ENCODE measurements at regions not wholly inside any gene's neighbourhood (a gene's known extent, or its start where the extent isn't known, plus 50 kb on each side); places are given as distances from the start of the nearest gene placed in this dataset.
"Not testable (repeated sequence)": the region's sequence is repeated elsewhere in the genome, so short reads cannot be mapped to it uniquely, and the experiment has no call there.

DNA sequence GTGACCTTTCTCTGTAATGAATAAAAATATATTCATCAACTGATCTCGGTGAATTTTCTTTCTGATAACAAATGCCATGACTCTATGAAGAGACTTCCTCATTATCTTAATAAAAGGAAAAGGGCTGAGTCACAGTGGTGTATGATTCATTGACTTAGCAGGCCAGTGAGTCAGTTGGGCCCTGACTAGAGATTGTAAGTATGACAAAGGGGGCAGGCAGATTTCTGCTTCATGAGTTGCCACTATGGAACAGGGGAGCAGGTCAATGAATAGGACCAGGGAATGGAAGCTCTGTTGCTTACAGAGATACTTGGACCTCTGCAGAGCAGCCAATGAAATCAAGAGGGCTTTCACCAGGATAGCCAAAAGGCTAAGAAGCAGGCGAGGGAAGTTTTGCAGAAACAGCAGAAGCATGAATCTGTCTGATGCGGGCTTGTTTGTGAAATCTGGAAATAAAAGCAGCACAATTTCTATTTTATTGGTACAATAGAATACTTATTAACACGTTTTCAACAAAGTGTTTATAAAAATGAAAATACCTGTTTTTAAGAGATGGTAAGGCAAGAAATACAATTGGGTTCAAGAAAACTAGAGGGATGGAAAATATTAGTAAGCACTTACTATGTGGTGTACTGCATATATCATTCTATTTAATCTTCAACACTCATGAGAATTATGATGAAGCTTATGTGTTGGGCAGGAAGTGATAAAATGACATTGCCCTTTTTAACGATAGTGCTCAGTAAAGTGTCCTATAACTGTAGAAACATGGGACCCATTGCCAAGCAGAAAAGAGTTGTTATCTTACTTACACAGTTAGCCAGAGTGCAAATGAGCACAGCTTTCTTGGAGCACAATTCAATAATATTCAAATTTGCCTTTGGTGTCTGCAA is 169.8 kb upstream of the MYRIP start:
- no peak overlapping the region for H3K4me3 ChIP-seq (replicated peaks; ENCODE audit: insufficient read depth, low read length)
- H3K27ac ChIP-seq (replicated peaks): no peak overlapping the region
- peak; percentile 79; the same call in 1 of the 2 replicates for TF ChIP-seq SPI1 (IDR thresholded peaks at IDR 0.05; ENCODE audit: borderline replicate concordance, low read depth)
- TF ChIP-seq, protein P1, sequence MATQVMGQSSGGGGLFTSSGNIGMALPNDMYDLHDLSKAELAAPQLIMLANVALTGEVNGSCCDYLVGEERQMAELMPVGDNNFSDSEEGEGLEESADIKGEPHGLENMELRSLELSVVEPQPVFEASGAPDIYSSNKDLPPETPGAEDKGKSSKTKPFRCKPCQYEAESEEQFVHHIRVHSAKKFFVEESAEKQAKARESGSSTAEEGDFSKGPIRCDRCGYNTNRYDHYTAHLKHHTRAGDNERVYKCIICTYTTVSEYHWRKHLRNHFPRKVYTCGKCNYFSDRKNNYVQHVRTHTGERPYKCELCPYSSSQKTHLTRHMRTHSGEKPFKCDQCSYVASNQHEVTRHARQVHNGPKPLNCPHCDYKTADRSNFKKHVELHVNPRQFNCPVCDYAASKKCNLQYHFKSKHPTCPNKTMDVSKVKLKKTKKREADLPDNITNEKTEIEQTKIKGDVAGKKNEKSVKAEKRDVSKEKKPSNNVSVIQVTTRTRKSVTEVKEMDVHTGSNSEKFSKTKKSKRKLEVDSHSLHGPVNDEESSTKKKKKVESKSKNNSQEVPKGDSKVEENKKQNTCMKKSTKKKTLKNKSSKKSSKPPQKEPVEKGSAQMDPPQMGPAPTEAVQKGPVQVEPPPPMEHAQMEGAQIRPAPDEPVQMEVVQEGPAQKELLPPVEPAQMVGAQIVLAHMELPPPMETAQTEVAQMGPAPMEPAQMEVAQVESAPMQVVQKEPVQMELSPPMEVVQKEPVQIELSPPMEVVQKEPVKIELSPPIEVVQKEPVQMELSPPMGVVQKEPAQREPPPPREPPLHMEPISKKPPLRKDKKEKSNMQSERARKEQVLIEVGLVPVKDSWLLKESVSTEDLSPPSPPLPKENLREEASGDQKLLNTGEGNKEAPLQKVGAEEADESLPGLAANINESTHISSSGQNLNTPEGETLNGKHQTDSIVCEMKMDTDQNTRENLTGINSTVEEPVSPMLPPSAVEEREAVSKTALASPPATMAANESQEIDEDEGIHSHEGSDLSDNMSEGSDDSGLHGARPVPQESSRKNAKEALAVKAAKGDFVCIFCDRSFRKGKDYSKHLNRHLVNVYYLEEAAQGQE (IDR thresholded peaks at IDR 0.05; ENCODE audit: insufficient replicate concordance, low read depth): no peak
- DNase-seq (ENCODE audit: low read depth in 1 of 2, low spot score in 1 of 2): peak; percentile 37 to 65
- H3K27me3 ChIP-seq (ENCODE audit: insufficient read depth, poor library complexity, severe bottlenecking): no peaks in the 10 kb centered on the region

DNA sequence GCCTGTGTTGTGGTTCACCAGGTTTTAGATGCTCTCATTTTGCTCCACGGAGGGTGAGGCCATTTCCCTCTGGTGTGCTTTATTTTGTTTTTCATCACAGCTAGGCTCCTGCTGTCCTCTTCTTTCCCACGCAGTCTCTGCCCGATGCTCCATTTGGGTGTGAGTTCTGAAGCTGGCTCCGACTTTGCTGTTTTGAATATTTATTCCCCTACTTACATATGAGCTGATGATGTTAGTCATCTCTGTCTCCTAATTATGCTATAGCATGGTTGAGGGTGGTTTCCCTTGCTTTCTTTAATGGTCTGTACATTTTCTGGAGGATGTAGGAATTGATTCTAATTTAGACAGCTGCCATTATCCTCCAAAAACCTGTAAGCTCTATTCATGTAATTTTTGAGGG is 168.1 kb upstream of the MYRIP start:
- TF ChIP-seq POLR2AphosphoS5 (IDR thresholded peaks at IDR 0.05; ENCODE audit: low read depth) (no peak), GABPA (IDR thresholded peaks at IDR 0.05; ENCODE audit: low read depth) (no peak)
- Histone ChIP-seq H3K27ac (replicated peaks) (no peak overlapping the region), H3K4me3 (replicated peaks; ENCODE audit: insufficient read depth, low read length) (no peak overlapping the region), H3K27me3 (ENCODE audit: insufficient read depth, poor library complexity, severe bottlenecking) (no peaks in the 10 kb centered on the region)
- no peak for DNase-seq (ENCODE audit: low read depth in 1 of 2, low spot score in 1 of 2)

DNA sequence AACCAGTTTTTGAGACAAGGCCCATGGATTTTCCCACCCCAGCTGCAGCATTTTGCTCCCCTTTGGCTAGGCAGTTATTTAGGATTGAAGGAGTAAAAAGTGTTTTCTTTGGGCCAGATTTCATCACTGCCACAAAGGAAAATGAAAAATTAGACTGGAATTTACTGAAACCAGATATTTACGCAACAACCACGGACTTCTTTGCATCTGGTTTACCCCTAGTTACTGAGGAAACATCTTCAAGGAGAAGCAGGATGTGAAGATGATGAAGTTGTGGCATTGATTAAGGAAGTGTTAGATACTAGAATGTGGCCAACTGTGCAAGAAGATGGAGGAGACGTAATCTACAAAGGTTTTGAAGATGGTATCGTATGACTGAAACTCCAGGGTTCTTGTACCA is 165.2 kb upstream of the MYRIP start:
- Histone ChIP-seq H3K27me3 (ENCODE audit: insufficient read depth, poor library complexity, severe bottlenecking) (no peaks in the 10 kb centered on the region), H3K4me3 (replicated peaks; ENCODE audit: insufficient read depth, low read length) (no peak overlapping the region), H3K27ac (replicated peaks) (no peak overlapping the region)
- no peak for DNase-seq (ENCODE audit: low read depth in 1 of 2, low spot score in 1 of 2)
- TF ChIP-seq POLR2AphosphoS5 (IDR thresholded peaks at IDR 0.05; ENCODE audit: low read depth) (no peak), SPI1 (IDR thresholded peaks at IDR 0.05; ENCODE audit: borderline replicate concordance, low read depth) (no peak), GABPA (IDR thresholded peaks at IDR 0.05; ENCODE audit: low read depth) (no peak)
- TF ChIP-seq, protein P1 (IDR thresholded peaks at IDR 0.05; ENCODE audit: insufficient replicate concordance, low read depth): no peak
- TF ChIP-seq, protein P2, sequence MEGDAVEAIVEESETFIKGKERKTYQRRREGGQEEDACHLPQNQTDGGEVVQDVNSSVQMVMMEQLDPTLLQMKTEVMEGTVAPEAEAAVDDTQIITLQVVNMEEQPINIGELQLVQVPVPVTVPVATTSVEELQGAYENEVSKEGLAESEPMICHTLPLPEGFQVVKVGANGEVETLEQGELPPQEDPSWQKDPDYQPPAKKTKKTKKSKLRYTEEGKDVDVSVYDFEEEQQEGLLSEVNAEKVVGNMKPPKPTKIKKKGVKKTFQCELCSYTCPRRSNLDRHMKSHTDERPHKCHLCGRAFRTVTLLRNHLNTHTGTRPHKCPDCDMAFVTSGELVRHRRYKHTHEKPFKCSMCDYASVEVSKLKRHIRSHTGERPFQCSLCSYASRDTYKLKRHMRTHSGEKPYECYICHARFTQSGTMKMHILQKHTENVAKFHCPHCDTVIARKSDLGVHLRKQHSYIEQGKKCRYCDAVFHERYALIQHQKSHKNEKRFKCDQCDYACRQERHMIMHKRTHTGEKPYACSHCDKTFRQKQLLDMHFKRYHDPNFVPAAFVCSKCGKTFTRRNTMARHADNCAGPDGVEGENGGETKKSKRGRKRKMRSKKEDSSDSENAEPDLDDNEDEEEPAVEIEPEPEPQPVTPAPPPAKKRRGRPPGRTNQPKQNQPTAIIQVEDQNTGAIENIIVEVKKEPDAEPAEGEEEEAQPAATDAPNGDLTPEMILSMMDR (IDR thresholded peaks at IDR 0.05; ENCODE audit: insufficient read depth, low read length): no peak

DNA sequence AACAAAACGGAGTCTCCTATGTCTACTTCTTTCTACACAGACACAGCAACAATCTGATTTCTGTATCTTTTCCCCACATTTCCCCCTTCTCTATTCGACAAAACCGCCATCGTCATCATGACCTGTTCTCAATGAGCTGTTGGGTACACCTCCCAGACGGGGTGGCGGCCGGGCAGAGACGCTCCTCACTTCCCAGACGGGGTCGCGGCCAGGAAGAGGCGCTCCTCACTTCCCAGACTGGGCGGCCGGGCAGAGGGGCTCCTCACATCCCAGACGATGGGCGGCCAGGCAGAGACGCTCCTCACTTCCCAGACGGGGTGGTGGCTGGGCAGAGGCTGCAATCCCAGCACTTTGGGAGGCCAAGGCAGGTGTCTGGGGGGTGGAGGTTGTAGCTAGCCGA is 158.2 kb upstream of the MYRIP start:
- not testable (repeated sequence) for H3K4me3 ChIP-seq (replicated peaks; ENCODE audit: insufficient read depth, low read length); DNase-seq (ENCODE audit: low read depth in 1 of 2, low spot score in 1 of 2); H3K27me3 ChIP-seq (ENCODE audit: insufficient read depth, poor library complexity, severe bottlenecking); H3K27ac ChIP-seq (replicated peaks)

DNA sequence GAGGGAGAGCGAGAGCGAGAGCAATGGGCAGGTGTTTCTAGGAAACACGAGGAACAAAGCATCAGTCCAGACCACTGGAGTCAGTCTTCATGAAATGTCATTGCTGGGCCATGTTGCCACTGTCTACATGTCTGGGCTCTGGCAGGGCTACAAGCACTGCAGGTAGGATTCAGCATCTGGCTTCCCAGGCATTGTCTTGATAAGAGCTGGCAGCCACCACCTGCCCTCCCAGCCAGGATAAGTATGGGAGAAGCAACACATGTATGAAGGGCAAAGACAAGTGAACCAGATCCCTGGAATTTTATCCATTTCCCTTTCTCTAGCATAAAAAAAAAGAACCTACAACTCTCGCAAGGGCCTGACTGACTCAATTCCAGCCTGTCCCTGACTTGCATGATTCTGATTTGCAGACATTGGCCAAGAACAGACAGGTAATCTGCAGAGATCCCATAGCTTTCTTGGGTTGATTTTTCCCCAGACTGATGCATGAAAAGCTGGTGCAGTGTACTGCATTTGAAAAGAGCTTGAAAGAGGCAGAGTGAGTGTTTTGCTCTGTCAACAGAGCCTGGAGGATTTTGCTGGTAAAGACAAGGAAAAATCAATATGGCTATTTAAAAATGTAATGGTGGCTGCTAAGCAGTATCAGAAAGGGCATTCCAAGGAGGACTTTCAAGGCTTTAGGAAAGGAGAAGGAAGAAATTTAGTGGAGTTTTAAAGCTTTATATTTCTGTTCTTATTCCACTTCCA is 157.2 kb upstream of the MYRIP start:
- no peak for DNase-seq (ENCODE audit: low read depth in 1 of 2, low spot score in 1 of 2)
- no peak overlapping the region for H3K4me3 ChIP-seq (replicated peaks; ENCODE audit: insufficient read depth, low read length)
- no peak overlapping the region for H3K27ac ChIP-seq (replicated peaks)
- TF ChIP-seq POLR2AphosphoS5 (IDR thresholded peaks at IDR 0.05; ENCODE audit: low read depth): no peak
- TF ChIP-seq, protein P2 (IDR thresholded peaks at IDR 0.05; ENCODE audit: insufficient read depth, low read length): no peak
- TF ChIP-seq SPI1 (IDR thresholded peaks at IDR 0.05; ENCODE audit: borderline replicate concordance, low read depth): no peak
- no peak for TF ChIP-seq GABPA (IDR thresholded peaks at IDR 0.05; ENCODE audit: low read depth)
- TF ChIP-seq, protein P1 (IDR thresholded peaks at IDR 0.05; ENCODE audit: insufficient replicate concordance, low read depth): no peak
- H3K27me3 ChIP-seq (ENCODE audit: insufficient read depth, poor library complexity, severe bottlenecking): no peaks in the 10 kb centered on the region

DNA sequence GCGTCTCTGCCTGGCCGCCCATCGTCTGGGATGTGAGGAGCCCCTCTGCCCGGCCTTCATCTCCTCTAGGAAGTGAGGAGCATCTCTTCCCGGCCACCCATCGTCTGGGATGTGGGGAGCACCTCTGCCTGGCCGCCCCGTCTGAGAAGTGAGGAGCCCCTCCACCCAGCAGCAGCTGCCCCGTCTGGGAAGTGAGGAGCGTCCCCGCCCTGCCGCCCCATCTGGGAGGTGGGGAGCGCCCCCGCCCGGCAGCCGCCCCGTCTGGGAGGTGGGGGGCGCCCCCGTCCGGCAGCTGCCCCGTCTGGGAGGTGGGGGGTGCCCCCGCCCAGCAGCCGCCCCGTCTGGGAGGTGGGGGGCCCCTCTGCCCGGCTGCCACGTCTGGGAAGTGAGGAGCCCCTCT is 153.7 kb upstream of the MYRIP start:
- not testable (repeated sequence) for H3K27ac ChIP-seq (replicated peaks); H3K27me3 ChIP-seq (ENCODE audit: insufficient read depth, poor library complexity, severe bottlenecking); DNase-seq (ENCODE audit: low read depth in 1 of 2, low spot score in 1 of 2); H3K4me3 ChIP-seq (replicated peaks; ENCODE audit: insufficient read depth, low read length)
